Stimulated activated naive CD8-positive, alpha-beta T cell treated with anti-CD3 and anti-CD28 coated beads, Interleukin-15, Interleukin-2, amounts not matched to agents 100 ng/mL and 50 ng/mL, for 24 hours (primary cell): ENCODE measurements at regions not wholly inside any gene's neighbourhood (a gene's known extent, or its start where the extent isn't known, plus 50 kb on each side); places are given as distances from the start of the nearest gene placed in this dataset.

Experiments used
- H3K27ac Mint-ChIP-seq: one replicate; pipeline ENCODE4 v1.8.0; 2021; ENCODE audit warnings: mild to moderate bottlenecking, mixed read lengths
- H3K27me3 Mint-ChIP-seq: one replicate; pipeline ENCODE4 v1.8.0; 2021; ENCODE audit warnings: mixed read lengths
- H3K36me3 Mint-ChIP-seq: one replicate; pipeline ENCODE4 v1.8.0; 2021; ENCODE audit warnings: low read depth, mixed read lengths
- H3K4me1 Mint-ChIP-seq: one replicate; pipeline ENCODE4 v1.8.0; 2021; ENCODE audit warnings: low read depth, mixed read lengths
- H3K4me3 Mint-ChIP-seq: one replicate; pipeline ENCODE4 v1.8.0; 2021; ENCODE audit warnings: mild to moderate bottlenecking, mixed read lengths
- H3K9me3 Mint-ChIP-seq: one replicate; pipeline ENCODE4 v1.8.0; 2021; ENCODE audit warnings: mixed read lengths

- Mint-ChIP-seq H3K36me3 (no peaks in the 10 kb centered on the region), H3K27me3 (peaks cover 9% of the 10 kb centered on the region), H3K4me3 (no peak overlapping the region), H3K9me3 (peaks cover 10% of the 10 kb centered on the region), H3K27ac (no peak overlapping the region), H3K4me1 (no peaks in the 10 kb centered on the region)
Measured at GRCh38 chr1:221117548-221117951, 238.3 kb downstream of the HLX start.

- Mint-ChIP-seq H3K4me1 (no peaks in the 10 kb centered on the region), H3K4me3 (no peak overlapping the region), H3K27ac (no peak overlapping the region), H3K36me3 (no peaks in the 10 kb centered on the region), H3K9me3 (peaks cover 10% of the 10 kb centered on the region), H3K27me3 (peaks cover 9% of the 10 kb centered on the region)
Measured at GRCh38 chr1:221118176-221118937, 239.1 kb downstream of the HLX start.

- H3K4me3 Mint-ChIP-seq: no peak overlapping the region
- H3K4me1 Mint-ChIP-seq: no peaks in the 10 kb centered on the region
- peaks cover 9% of the 10 kb centered on the region for H3K9me3 Mint-ChIP-seq
- no peak overlapping the region for H3K27ac Mint-ChIP-seq
- H3K36me3 Mint-ChIP-seq: no peaks in the 10 kb centered on the region
- H3K27me3 Mint-ChIP-seq: peaks cover 9% of the 10 kb centered on the region
Measured at GRCh38 chr1:221118938-221119320, 239.7 kb downstream of the HLX start.

GRCh38 chr1:221122501-221122900 is 243.3 kb downstream of the HLX start:
- no peak overlapping the region for H3K27ac Mint-ChIP-seq
- no peaks in the 10 kb centered on the region for H3K4me1 Mint-ChIP-seq
- no peaks in the 10 kb centered on the region for H3K36me3 Mint-ChIP-seq
- peaks cover 7% of the 10 kb centered on the region for H3K9me3 Mint-ChIP-seq
- H3K27me3 Mint-ChIP-seq: no peaks in the 10 kb centered on the region
- H3K4me3 Mint-ChIP-seq: no peak overlapping the region

- Mint-ChIP-seq H3K36me3 (no peaks in the 10 kb centered on the region), H3K27me3 (no peaks in the 10 kb centered on the region), H3K4me1 (no peaks in the 10 kb centered on the region), H3K9me3 (peaks cover 18% of the 10 kb centered on the region), H3K4me3 (no peak overlapping the region), H3K27ac (no peak overlapping the region)
Measured at GRCh38 chr1:221125976-221126375, 246.7 kb downstream of the HLX start.

GRCh38 chr1:221137666-221138065 is 258.4 kb downstream of the HLX start:
- peaks cover 5% of the 10 kb centered on the region for H3K9me3 Mint-ChIP-seq
- no peaks in the 10 kb centered on the region for H3K36me3 Mint-ChIP-seq
- no peak overlapping the region for H3K27ac Mint-ChIP-seq
- H3K4me3 Mint-ChIP-seq: no peak overlapping the region
- no peaks in the 10 kb centered on the region for H3K4me1 Mint-ChIP-seq
- H3K27me3 Mint-ChIP-seq: peaks cover 15% of the 10 kb centered on the region

GRCh38 chr1:221138516-221138915 is 259.3 kb downstream of the HLX start:
- H3K36me3 Mint-ChIP-seq: no peaks in the 10 kb centered on the region
- H3K4me3 Mint-ChIP-seq: no peak overlapping the region
- peaks cover 15% of the 10 kb centered on the region for H3K27me3 Mint-ChIP-seq
- H3K9me3 Mint-ChIP-seq: peaks cover 5% of the 10 kb centered on the region
- H3K27ac Mint-ChIP-seq: no peak overlapping the region
- no peaks in the 10 kb centered on the region for H3K4me1 Mint-ChIP-seq

GRCh38 chr1:221139991-221140390 is 260.7 kb downstream of the HLX start:
- no peaks in the 10 kb centered on the region for H3K36me3 Mint-ChIP-seq
- no peaks in the 10 kb centered on the region for H3K4me1 Mint-ChIP-seq
- H3K9me3 Mint-ChIP-seq: peaks cover 8% of the 10 kb centered on the region
- H3K27ac Mint-ChIP-seq: no peak overlapping the region
- peaks cover 10% of the 10 kb centered on the region for H3K27me3 Mint-ChIP-seq
- no peak overlapping the region for H3K4me3 Mint-ChIP-seq

GRCh38 chr1:221141096-221141495 is 261.9 kb downstream of the HLX start:
- Mint-ChIP-seq H3K9me3 (peaks cover 11% of the 10 kb centered on the region), H3K36me3 (no peaks in the 10 kb centered on the region), H3K4me1 (no peaks in the 10 kb centered on the region), H3K4me3 (no peak overlapping the region), H3K27ac (no peak overlapping the region), H3K27me3 (peaks cover 11% of the 10 kb centered on the region)

GRCh38 chr1:221141606-221142285 is 262.5 kb downstream of the HLX start:
- H3K27ac Mint-ChIP-seq: no peak overlapping the region
- no peak overlapping the region for H3K4me3 Mint-ChIP-seq
- peaks cover 15% of the 10 kb centered on the region for H3K27me3 Mint-ChIP-seq
- H3K36me3 Mint-ChIP-seq: no peaks in the 10 kb centered on the region
- H3K4me1 Mint-ChIP-seq: no peaks in the 10 kb centered on the region
- H3K9me3 Mint-ChIP-seq: peaks cover 15% of the 10 kb centered on the region

- no peaks in the 10 kb centered on the region for H3K36me3 Mint-ChIP-seq
- no peak overlapping the region for H3K27ac Mint-ChIP-seq
- no peaks in the 10 kb centered on the region for H3K4me1 Mint-ChIP-seq
- no peak overlapping the region for H3K4me3 Mint-ChIP-seq
- peaks cover 8% of the 10 kb centered on the region for H3K27me3 Mint-ChIP-seq
- peaks cover 15% of the 10 kb centered on the region for H3K9me3 Mint-ChIP-seq
Measured at GRCh38 chr1:221148660-221149059, 269.4 kb downstream of the HLX start.

- H3K27me3 Mint-ChIP-seq: peaks cover 8% of the 10 kb centered on the region
- no peaks in the 10 kb centered on the region for H3K36me3 Mint-ChIP-seq
- H3K4me1 Mint-ChIP-seq: no peaks in the 10 kb centered on the region
Measured at GRCh38 chr1:221149111-221149510, 269.9 kb downstream of the HLX start.

GRCh38 chr1:221149555-221150075 is 270.4 kb downstream of the HLX start:
- peaks cover 8% of the 10 kb centered on the region for H3K27me3 Mint-ChIP-seq
- H3K4me3 Mint-ChIP-seq: no peak overlapping the region
- H3K9me3 Mint-ChIP-seq: peaks cover 11% of the 10 kb centered on the region
- H3K36me3 Mint-ChIP-seq: no peaks in the 10 kb centered on the region
- H3K27ac Mint-ChIP-seq: no peak overlapping the region
- no peaks in the 10 kb centered on the region for H3K4me1 Mint-ChIP-seq

More at GRCh38 chr1:221149111-221149510, 269.9 kb downstream of the HLX start:
- Mint-ChIP-seq H3K9me3 (peaks cover 14% of the 10 kb centered on the region), H3K27ac (no peak overlapping the region), H3K4me3 (no peak overlapping the region)

GRCh38 chr1:221150996-221151395 is 271.8 kb downstream of the HLX start:
- peaks cover 8% of the 10 kb centered on the region for H3K27me3 Mint-ChIP-seq

GRCh38 chr1:221154932-221155331 is 275.7 kb downstream of the HLX start:
- no peaks in the 10 kb centered on the region for H3K4me1 Mint-ChIP-seq
- H3K27me3 Mint-ChIP-seq: no peaks in the 10 kb centered on the region
- no peaks in the 10 kb centered on the region for H3K36me3 Mint-ChIP-seq
- no peak overlapping the region for H3K27ac Mint-ChIP-seq
- H3K4me3 Mint-ChIP-seq: no peak overlapping the region
- peaks cover 4% of the 10 kb centered on the region for H3K9me3 Mint-ChIP-seq

More at GRCh38 chr1:221150996-221151395, 271.8 kb downstream of the HLX start:
- no peaks in the 10 kb centered on the region for H3K4me1 Mint-ChIP-seq
- H3K9me3 Mint-ChIP-seq: peaks cover 8% of the 10 kb centered on the region
- no peaks in the 10 kb centered on the region for H3K36me3 Mint-ChIP-seq
- no peak overlapping the region for H3K27ac Mint-ChIP-seq
- H3K4me3 Mint-ChIP-seq: no peak overlapping the region
